Glomerular visceral epithelial cell (primary cell): ENCODE measurements at regions not wholly inside any gene's neighbourhood (a gene's known extent, or its start where the extent isn't known, plus 50 kb on each side); places are given as distances from the start of the nearest gene placed in this dataset.
"Not testable (repeated sequence)": the region's sequence is repeated elsewhere in the genome, so short reads cannot be mapped to it uniquely, and the experiment has no call there.

Experiments
- DNase-seq: peaks from one replicate; pipeline ENCODE4 v3.0.0-alpha.2; 2016; ENCODE audit errors: extremely low spot score

DNA sequence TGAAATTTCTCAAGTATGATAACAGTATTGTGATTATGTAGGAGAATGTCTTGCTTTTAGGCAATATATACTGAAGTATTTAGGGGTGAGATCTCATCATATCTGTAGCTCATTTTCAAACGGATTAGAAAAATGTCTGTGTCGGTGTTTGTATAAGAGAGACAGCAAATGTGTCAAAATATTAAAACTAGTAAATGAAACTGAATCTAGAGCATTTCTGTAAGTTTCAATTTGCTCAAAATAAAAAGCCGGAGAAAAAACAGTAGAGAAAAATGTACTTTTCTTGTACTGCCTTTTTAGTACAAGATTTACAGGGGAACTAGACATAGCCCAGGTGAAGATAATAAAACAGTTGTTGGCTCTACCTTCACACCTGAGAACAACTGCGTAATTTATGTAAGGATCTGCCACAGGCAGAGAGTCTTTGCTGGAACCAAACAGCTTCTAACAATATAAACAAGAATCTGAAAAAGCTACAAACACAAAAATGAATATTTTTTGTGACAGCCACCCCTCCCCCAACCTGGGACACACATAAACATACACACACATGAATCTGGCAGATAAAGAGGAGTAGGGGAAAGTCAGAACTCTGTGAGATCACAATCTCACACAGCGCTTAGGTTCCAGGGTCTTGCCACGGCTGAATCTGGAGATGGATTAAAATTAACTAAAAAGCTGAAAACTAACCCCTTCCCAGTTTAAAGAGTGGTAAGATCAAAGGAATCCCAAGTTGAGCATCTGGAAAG, 153.3 kb downstream of the AVL9 start:
- DNase-seq, result no peak

DNA sequence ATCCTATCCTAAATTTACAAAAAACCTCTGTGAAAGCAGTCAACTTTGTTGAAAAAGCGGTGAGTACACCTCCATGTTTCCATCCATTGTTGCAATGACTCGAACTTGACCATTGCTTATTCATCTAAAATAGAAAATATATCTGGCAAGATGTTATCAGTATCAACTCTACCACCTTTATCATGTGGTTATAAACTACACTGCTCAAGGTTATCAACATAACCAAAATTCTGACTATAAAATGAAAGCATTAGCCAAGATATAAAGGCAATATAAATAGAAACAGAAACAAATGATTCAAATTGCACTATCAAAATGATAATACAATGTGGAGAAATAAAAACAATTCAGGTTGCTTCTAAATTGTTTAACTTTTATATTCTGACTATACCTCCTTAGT, 150.0 kb downstream of the AVL9 start:
- not testable (repeated sequence) for DNase-seq

DNA sequence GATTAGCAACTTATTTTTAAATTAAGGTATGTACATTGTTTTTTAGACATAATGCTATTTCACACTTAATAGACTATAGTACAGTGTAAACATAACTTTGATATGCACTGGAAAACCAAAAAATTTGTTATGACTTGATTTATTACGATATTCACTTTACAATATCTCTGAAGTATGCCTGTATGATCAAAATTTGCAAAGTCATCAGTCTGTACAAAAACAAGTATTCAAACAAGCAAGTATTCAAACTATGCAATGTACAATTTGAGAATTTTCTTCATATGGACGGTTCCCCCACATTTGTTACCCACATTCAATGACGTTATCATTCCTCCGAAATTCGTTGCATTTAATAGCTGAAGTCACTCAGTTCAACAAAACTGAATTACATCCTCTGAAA, 147.9 kb downstream of the AVL9 start:
- DNase-seq, result no peak

DNA sequence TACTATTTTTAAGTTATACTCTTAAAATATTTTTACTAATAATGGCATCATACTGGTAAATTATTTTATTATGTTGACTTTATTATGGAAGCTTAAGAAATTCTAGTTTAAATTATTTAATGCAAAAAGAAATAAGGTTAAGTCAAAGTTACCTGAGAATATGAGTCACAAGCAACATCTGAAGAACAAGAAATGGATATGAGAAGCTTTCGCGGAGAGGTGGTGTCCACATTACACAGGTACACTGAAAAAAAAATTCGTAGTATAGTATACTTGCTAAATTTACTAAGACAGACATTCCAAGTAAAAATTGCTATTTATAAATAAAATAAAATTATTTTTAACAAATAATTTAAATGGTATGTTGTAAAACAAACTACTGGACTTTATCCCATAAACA, 143.8 kb downstream of the AVL9 start:
- DNase-seq, result no peak

DNA sequence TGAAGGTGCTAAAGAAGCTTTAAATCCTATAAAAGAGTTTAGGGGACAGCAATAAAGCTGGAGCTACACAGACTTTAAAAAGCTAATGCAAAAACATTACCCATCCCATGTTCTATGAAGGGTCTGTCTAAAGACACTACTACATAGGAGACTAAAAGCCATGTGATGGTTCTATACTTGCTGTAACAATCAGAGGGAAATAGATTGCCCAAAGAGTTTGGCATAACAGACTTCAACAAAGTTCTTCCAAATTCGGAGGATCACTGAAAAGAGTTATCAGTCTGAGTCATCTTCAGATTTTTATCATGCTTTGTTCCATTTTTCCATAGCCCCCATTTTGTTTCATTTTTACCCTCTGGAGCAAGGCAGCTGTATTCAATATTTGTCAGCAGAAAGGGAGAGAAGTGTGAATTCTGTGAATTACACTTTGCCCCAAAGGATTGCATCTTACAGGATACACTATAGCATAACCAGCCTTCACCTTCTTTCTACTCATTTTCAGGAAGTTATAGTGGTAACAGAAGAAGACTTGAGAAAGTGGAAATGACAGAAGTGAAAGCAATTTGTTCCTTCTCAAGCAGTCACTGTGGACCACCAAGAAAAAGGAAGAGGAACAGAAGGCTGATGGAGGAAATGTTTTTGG, 143.3 kb downstream of the AVL9 start:
- not testable (repeated sequence) for DNase-seq
